ENCODE measurements at regions not wholly inside any gene's neighbourhood (a gene's known extent, or its start where the extent isn't known, plus 50 kb on each side); places are given as distances from the start of the nearest gene placed in this dataset.
A peak's percentile ranks its signal among the peaks of the same experiment; 100 is the strongest.

GRCh38 chr1:217139513-217139912, 416.3 kb upstream of the ESRRG start:
- H3K9me3 ChIP-seq = no peaks in the 10 kb centered on the region
- no peak for TF ChIP-seq CTCF (IDR thresholded peaks at IDR 0.05)
- H3K27me3 ChIP-seq = peaks cover 0 to 6% (median 2%) of the 10 kb centered on the region in 4 donors
- ATAC-seq (no peak), DNase-seq (peak in 1 of 6 donors; percentile 63), FAIRE-seq (no peak)
- intact Hi-C loops (cut with DNase I) = no loop called here
- 22 to 28% methylated on average over 29 of the region's 29 CpGs for WGBS, 2 donors
- H3K4me1 ChIP-seq = no peaks in the 10 kb centered on the region
- peak overlapping the region in 1 of 4 donors; percentile 25 for H3K4me3 ChIP-seq
- H3K27ac ChIP-seq = no peak overlapping the region
- H3K36me3 ChIP-seq = no peaks in the 10 kb centered on the region

- Histone ChIP-seq H3K9me3 (no peaks in the 10 kb centered on the region), H3K27me3 (peaks cover 0 to 6% (median 2%) of the 10 kb centered on the region in 4 donors), H3K4me1 (no peaks in the 10 kb centered on the region), H3K36me3 (no peaks in the 10 kb centered on the region), H3K27ac (no peak overlapping the region), H3K4me3 (peak overlapping the region in 1 of 4 donors; percentile 25)
- no peak for TF ChIP-seq CTCF (IDR thresholded peaks at IDR 0.05)
- DNase-seq (no peak), ATAC-seq (no peak), FAIRE-seq (no peak)
- intact Hi-C loops (cut with DNase I) = no loop called here
- WGBS, 2 donors = 52 to 62% methylated on average over 12 of the region's 12 CpGs
Observed at GRCh38 chr1:217138799-217139466, 415.7 kb upstream of the ESRRG start.

GRCh38 chr1:217138173-217138765, 415.0 kb upstream of the ESRRG start:
- ATAC-seq (no peak), FAIRE-seq (no peak), DNase-seq (peak in 1 of 6 donors; percentile 33)
- Histone ChIP-seq H3K9me3 (no peaks in the 10 kb centered on the region), H3K4me1 (no peaks in the 10 kb centered on the region), H3K36me3 (no peaks in the 10 kb centered on the region), H3K27ac (peak overlapping the region in 1 of 4 donors; percentile 10), H3K4me3 (peak overlapping the region in 2 of 4 donors; percentile 6 to 51), H3K27me3 (peaks cover 0 to 6% (median 2%) of the 10 kb centered on the region in 4 donors)
- WGBS, 2 donors = 28% methylated on average over 29 of the region's 29 CpGs
- intact Hi-C loops (cut with DNase I) = no loop called here
- TF ChIP-seq CTCF (IDR thresholded peaks at IDR 0.05) = no peak

- no peaks in the 10 kb centered on the region for H3K4me1 ChIP-seq
- ATAC-seq (peak; percentile 32 to 68 (median 54)), FAIRE-seq (no peak), DNase-seq (peak in 5 of 6 donors; percentile 20 to 73 (median 46))
- H3K27me3 ChIP-seq = peaks cover 0 to 6% (median 2%) of the 10 kb centered on the region in 4 donors
- no peak for TF ChIP-seq CTCF (IDR thresholded peaks at IDR 0.05)
- intact Hi-C loops (cut with DNase I) = no loop called here
- H3K36me3 ChIP-seq = no peaks in the 10 kb centered on the region
- no peaks in the 10 kb centered on the region for H3K9me3 ChIP-seq
- H3K27ac ChIP-seq = peak overlapping the region in 3 of 4 donors; percentile 10 to 67 (median 55)
- peak overlapping the region in 2 of 4 donors; percentile 44 to 51 for H3K4me3 ChIP-seq
- WGBS, 2 donors = 10 to 11% methylated on average over 50 to 53 of the region's 53 CpGs
Observed at GRCh38 chr1:217137210-217137881, 414.1 kb upstream of the ESRRG start.

All from pancreas (tissue), 10 donors.